ENCODE measurements at regions not wholly inside any gene's neighbourhood (a gene's known extent, or its start where the extent isn't known, plus 50 kb on each side); places are given as distances from the start of the nearest gene placed in this dataset.

GRCh38 chr7:22587322-22587721, 87.3 kb upstream of the STEAP1B start (continued):
- no peak for TF ChIP-seq CTCF (IDR thresholded peaks at IDR 0.05; ENCODE audit: low read depth, low read length, missing input control)

- TF ChIP-seq RAD21 (IDR thresholded peaks at IDR 0.05) (peak; percentile 21 to 31), CTCF (IDR thresholded peaks at IDR 0.05; ENCODE audit: low read depth, low read length, missing input control) (peak; percentile 34), RXRA (IDR thresholded peaks at IDR 0.05) (no peak), YY1 (IDR thresholded peaks at IDR 0.05) (no peak), ZBTB33 (IDR thresholded peaks at IDR 0.05) (no peak), EGR1 (IDR thresholded peaks at IDR 0.05; ENCODE audit: low read depth in 2 of 2) (no peak), NR2F2 (IDR thresholded peaks at IDR 0.05) (no peak), HNF4A (conservative IDR thresholded peaks at IDR 0.05) (no peak)
- Histone ChIP-seq H3K9ac (ENCODE audit: low read depth in 1 of 2, low read length in 2 of 2) (no peak overlapping the region), H3K4me1 (ENCODE audit: control insufficient read depth in 4 of 4, insufficient read depth in 4 of 4, low read length in 3 of 4) (no peaks in the 10 kb centered on the region)
Measured at GRCh38 chr7:22586786-22587140, 86.8 kb upstream of the STEAP1B start.

GRCh38 chr7:22586101-22586785, 86.3 kb upstream of the STEAP1B start:
- 87% methylated on average over 5 of the region's 5 CpGs for WGBS
- Histone ChIP-seq H3K9ac (ENCODE audit: low read depth in 1 of 2, low read length in 2 of 2) (no peak overlapping the region), H3K4me1 (ENCODE audit: control insufficient read depth in 4 of 4, insufficient read depth in 4 of 4, low read length in 3 of 4) (no peaks in the 10 kb centered on the region), H3K27ac (ENCODE audit: low read depth in 1 of 2, low read length in 2 of 2) (no peak overlapping the region), H3K4me3 (ENCODE audit: low read depth in 1 of 3, low read length in 3 of 3) (no peak overlapping the region), H3K36me3 (ENCODE audit: control insufficient read depth in 4 of 4, insufficient read depth in 3 of 4, low read depth in 1 of 4, low read length in 3 of 4) (no peaks in the 10 kb centered on the region), H3K9me3 (ENCODE audit: control insufficient read depth in 4 of 4, low read length in 3 of 4) (no peaks in the 10 kb centered on the region), H3K27me3 (ENCODE audit: control insufficient read depth in 4 of 4, insufficient read depth in 4 of 4, low read length in 3 of 4) (no peaks in the 10 kb centered on the region)
- TF ChIP-seq HNF4A (conservative IDR thresholded peaks at IDR 0.05) (no peak), RXRA (IDR thresholded peaks at IDR 0.05) (no peak), ATF3 (IDR thresholded peaks at IDR 0.05) (no peak), RAD21 (IDR thresholded peaks at IDR 0.05) (no peak), MAX (IDR thresholded peaks at IDR 0.05) (no peak), ZBTB33 (IDR thresholded peaks at IDR 0.05) (no peak), REST (IDR thresholded peaks at IDR 0.05) (no peak), CTCF (IDR thresholded peaks at IDR 0.05; ENCODE audit: low read depth, low read length, missing input control) (no peak), GABPA (IDR thresholded peaks at IDR 0.05 in 1 of 2, conservative IDR thresholded peaks at IDR 0.05 in 1 of 2) (no peak), NR2F2 (IDR thresholded peaks at IDR 0.05) (no peak)
- no peak for DNase-seq (ENCODE audit: low spot score)

More at GRCh38 chr7:22586786-22587140, 86.8 kb upstream of the STEAP1B start:
- Histone ChIP-seq H3K36me3 (ENCODE audit: control insufficient read depth in 4 of 4, insufficient read depth in 3 of 4, low read depth in 1 of 4, low read length in 3 of 4) (no peaks in the 10 kb centered on the region), H3K9me3 (ENCODE audit: control insufficient read depth in 4 of 4, low read length in 3 of 4) (no peaks in the 10 kb centered on the region), H3K27me3 (ENCODE audit: control insufficient read depth in 4 of 4, insufficient read depth in 4 of 4, low read length in 3 of 4) (no peaks in the 10 kb centered on the region), H3K27ac (ENCODE audit: low read depth in 1 of 2, low read length in 2 of 2) (no peak overlapping the region), H3K4me3 (ENCODE audit: low read depth in 1 of 3, low read length in 3 of 3) (no peak overlapping the region)
- DNase-seq (ENCODE audit: low spot score): no peak

All from liver (tissue), 8 donors.